GM21367 (cell line): ENCODE measurements at regions not wholly inside any gene's neighbourhood (a gene's known extent, or its start where the extent isn't known, plus 50 kb on each side); places are given as distances from the start of the nearest gene placed in this dataset.

Source experiments
- ATAC-seq: cut with Tn5 transposase; IDR thresholded peaks from one replicate; pipeline ENCODE4 v1.9.1; 2021; ENCODE audit not compliant: unreplicated experiment

- no peak for ATAC-seq
These were observed 60.6 kb upstream of the CD34 start for GRCh38 chr1:207971331-207972219.

DNA sequence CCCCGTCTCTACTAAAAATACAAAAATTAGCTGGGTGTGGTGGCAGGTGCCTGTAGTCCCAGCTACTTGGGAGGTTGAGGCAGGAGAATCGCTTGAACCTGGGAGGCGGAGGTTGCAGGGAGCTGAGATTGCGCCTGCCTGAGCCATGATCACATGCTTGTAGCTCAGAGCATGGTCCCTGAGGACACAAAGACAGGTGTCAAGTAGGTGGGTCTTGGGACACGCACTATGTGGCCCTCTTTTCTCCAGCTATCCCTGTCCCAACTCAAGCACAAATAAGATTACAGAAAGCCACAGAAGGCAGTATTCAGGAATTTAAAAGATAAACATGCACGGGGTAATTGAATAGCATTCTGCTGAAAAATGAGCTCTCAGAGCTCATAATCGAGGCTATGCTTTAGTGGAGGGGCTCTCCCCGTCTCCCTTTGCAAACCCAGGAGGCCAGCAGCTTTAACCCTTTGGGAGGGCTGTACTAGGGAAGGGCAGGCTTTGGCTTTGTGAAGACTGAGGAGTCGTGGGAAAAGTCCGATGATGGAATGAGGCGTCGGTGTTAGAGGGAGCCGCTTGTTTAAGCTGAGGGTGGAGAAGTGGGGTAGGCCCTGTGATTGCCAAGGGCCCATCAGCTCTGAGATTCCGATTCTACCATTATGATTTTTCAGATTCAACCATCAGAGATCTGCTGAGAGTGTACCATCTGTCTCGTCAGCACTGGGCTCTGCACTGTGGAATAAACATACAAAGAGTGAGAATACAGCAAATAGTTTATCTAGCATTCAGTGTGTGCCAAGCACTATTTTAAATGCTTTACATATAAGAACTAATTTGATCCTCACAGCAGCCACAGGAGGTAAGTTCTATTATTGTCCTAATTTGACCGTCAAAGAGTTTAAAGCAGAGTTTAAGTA is 59.7 kb upstream of the CD34 start:
- no peak for ATAC-seq

GRCh38 chr1:207969528-207969927 is 58.6 kb upstream of the CD34 start:
- no peak for ATAC-seq

DNA sequence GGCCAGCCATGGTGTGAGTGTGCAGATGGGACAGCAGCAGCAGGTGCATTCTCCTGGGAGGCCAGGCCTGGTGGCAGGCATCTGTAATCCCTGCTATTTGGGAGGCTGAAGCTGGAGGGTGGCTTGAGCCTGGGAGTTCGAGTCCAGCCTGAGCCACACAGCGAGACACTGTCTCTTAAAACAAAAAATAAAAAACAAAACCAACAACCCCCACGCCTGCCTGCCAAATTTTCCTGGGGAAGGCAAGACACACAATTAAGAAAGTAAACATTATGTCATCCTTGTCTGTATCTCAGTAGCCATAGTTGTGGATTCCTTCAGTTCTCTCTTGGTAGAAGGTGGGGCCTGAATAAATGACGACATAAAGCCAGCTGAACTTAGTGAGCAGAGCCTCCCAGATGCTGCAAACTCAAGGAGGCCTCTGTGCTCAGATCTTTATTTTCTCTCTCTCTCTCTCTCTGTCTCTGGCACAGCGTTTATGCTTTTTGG is 57.6 kb upstream of the CD34 start:
- no peak for ATAC-seq

DNA sequence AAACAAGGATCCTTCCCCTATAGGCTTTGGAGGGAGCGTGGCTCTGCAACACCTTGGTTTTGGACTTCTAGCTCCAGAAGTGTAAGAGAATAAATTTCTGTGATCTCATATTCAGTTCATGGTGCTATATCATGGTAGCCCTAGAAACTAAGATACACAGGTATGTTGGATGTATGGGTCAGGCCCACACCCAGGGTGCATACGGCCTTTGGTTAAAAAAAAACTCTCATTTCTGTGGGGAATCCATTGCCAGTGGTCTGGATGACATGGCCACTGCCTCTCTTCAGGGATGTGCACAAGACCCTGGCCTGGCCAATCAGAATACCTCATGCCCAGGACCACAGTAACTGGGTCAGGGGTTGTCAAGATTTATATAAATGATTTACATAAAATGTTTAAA is 56.8 kb upstream of the CD34 start:
- ATAC-seq, result no peak

- ATAC-seq, result no peak
These were observed 55.6 kb upstream of the CD34 start for GRCh38 chr1:207966521-207966920.

DNA sequence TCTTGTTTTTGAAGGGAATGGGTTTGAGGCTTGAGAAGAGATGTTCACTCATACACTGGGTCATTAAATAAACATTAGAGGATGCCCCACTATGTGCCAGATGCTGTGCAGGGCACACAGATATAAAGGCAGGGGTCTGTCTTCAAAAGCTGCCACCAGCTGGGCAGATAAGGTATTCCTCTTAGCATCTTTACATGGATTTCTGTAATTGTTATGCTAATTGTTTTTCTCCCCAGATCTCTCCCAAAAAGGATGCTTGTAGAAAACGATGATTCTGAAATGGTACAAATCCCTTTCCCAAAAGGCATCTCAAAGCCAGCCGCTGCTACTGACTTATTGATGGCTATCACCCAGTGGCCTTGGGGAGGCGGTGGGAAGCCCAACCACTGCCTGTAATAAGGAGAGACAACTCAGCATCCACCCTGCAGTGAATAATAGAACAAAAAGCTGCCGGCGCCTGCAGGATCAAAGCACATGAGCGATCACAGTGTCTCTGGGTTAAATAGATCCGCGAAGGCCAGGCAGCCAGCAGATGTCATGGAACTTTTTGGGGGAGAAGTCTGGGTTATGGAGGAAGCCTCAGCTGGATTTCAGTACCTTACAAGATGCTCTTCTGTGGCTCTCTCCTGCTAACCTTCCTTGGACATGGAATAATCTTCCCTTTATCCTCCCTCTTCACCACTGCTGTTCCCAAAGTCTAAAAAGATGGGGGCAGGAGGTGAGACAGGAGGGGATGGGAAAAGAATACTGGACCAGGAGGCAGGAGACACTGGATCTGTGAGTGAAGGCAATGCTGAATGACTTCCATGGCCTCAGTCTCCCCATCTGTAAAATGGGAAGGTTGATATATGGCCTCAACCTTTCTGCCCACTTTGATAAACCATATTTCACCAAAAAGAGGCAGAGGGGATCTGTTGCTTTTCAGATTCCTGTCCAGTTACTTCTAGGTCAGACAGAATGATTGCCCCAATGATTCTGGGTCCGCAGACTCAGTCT is 54.8 kb upstream of the CD34 start:
- ATAC-seq, result no peak

DNA sequence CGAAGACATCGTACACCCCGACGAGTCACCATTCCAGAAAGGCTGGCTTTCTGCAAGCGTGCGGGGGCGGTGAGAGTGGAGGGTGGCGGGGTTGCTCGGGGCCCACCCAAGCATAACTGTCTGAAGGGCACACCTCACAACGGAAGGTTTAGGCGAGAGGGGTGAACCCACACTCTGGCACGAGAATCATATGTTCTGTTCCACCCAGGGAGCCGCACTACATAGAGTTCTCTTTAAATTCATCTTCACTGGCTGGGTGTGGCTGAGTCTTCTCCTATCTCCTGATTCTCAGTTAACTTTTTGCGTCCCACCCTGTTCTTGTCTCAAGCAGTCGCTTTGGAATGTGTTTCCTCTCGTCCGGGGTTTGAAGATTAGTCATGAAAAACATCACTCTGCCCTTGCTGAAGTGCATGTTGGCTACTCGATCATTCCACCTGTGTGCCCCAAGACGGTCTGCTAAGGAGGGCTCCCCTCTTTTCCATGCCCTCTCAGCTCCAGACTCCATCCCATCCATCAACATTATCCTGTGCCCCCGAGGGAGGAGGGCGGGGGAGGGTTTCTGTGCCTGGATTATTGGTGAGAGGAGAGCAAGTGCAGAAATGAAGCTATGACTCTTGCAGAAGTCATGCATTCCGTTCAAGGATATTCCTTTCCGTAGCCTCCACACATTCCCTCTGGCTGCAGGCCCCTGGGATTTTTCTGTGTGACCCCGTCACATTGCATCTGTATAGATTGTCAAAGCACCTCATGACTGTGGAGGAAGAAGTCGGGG is 53.5 kb upstream of the CD34 start:
- ATAC-seq, result no peak

DNA sequence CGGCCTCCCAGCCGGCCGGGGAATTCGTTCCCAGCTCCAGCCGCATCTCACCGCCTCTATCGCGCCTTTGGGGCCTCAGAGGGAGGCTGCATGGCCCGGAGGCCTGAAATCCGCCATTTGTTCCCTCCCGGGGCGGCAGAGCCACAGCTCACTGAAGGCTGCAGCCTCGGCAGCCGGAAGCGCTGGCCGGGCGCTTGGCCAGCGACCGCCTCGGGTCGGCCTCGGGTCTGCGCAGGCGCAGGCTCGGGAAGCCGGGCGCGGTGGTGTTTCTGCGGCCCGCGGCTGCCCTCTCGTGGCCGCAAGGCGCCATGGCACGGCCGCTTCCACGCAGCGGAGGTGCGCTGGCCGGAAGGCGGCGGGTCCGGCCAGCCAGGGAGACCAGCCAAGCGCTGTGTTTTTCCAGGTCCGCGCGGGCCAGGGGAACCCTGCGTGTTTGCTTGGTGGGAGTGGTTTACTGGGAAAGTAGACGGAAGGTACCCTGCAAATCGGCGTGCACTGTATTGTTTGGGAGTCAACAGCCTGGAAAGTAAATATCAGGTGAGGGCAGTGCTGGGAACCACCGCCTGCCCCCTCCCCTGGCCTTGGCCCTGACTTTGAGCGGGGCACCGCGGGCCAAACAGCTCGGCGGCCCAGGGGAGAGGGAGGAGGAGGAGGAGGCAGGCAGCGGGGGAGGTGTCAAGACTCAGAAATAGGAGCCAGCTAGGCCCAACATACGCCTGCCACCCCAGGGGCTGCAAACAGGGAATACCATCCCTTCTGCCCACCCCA is 52.7 kb upstream of the CD34 start:
- peak; percentile 72 for ATAC-seq

DNA sequence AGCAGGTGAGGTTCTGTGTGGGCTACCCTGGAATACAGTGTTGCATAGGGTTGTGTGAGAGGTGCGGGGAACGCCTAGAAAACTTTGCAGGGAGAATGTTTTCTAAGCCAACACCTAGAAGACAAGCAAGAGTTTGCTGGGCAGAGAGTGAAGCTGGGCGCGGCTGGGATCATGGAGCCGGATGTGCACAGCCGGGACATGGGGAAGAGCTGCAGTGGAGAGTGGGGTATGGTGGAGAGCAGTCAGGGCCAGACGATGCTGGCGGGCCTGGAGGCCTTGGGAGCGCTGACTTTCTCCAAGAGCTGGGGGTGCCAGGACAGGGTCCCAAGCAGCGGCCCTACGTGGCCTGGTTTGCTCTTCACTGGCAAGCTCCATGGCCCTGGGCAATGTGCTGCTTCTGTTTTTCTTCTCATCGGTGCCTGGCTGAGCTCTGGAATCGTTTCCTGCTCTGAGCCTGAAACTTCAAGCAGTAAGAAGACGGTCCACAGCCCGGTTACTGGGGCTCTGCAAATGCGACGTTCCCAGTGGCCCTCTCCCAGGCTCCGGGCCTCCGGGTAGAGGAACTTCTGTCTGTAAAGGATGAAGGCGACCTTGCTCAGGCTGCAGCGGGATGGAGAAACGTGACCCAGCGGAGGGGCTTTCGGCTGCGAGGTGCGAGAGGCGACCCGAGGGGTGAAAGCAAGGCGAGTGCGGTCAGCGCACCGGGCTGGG is 51.9 kb upstream of the CD34 start:
- peak; percentile 7 for ATAC-seq
